Smooth muscle cell (in vitro differentiated cells): ENCODE measurements at regions not wholly inside any gene's neighbourhood (a gene's known extent, or its start where the extent isn't known, plus 50 kb on each side); places are given as distances from the start of the nearest gene placed in this dataset. TPM values are rescaled to one million over a fixed set of nuclear protein-coding genes. Genes with fewer than 3 reads are reported as not detected.

Experiments used
- small RNA-seq: library from RNA; depleted of rRNA; stranded (forward); fragments of <200 nt; gene quantifications from one replicate; pipeline ENCODE3, GENCODE V24; 2014

Small RNA genes lying in the stretch of these regions (small RNA-seq; reads per million reads assigned to genes)
- gene RN7SL147P = not detected
